GM23338 (cell line): ENCODE measurements at regions not wholly inside any gene's neighbourhood (a gene's known extent, or its start where the extent isn't known, plus 50 kb on each side); places are given as distances from the start of the nearest gene placed in this dataset.
"Not testable (repeated sequence)": the region's sequence is repeated elsewhere in the genome, so short reads cannot be mapped to it uniquely, and the experiment has no call there.

ENCODE experiments used
- CTCF ChIP-seq, 2 experiments: fragments of 200-600 bp in 1 of 2; sonication (generic) in 1 of 2; conservative IDR thresholded peaks; 2 replicates each; pipeline versions ENCODE4 v1.5.1 to v1.6.1; 2016 to 2017; ENCODE audit warnings: antibody characterized with exemption in 2 of 2, low read depth in 2 of 2, mild to moderate bottlenecking in 2 of 2, moderate library complexity in 1 of 2
- EZH2 ChIP-seq: fragments of 200-600 bp; sonication (generic); IDR thresholded peaks from one replicate; pipeline ENCODE4 v1.8.0; 2017; ENCODE audit warnings: antibody characterized with exemption, mild to moderate bottlenecking, low read depth; ENCODE audit not compliant: unreplicated experiment
- EZH2phosphoT487 ChIP-seq: fragments of 200-600 bp; sonication (generic); IDR thresholded peaks from one replicate; pipeline ENCODE4 v1.8.1; 2018; ENCODE audit warnings: antibody characterized with exemption; ENCODE audit not compliant: unreplicated experiment
- NANOG ChIP-seq: IDR thresholded peaks from 2 replicates; pipeline ENCODE4 v1.6.1; 2016; ENCODE audit warnings: antibody characterized with exemption, borderline replicate concordance
- POLR2AphosphoS5 ChIP-seq: IDR thresholded peaks from 2 replicates; pipeline ENCODE4 v1.6.1; 2016; ENCODE audit warnings: antibody characterized with exemption, low read depth
- REST ChIP-seq: IDR thresholded peaks from one replicate; pipeline ENCODE4 v1.6.1; 2018; ENCODE audit warnings: antibody characterized with exemption; ENCODE audit not compliant: unreplicated experiment
- ZNF114 ChIP-seq: fragments of 250-450 bp; sonication (Bioruptor Pico); IDR thresholded peaks from 2 replicates; pipeline ENCODE4 v1.5.0; 2020; ENCODE audit warnings: mild to moderate bottlenecking, moderate library complexity

DNA sequence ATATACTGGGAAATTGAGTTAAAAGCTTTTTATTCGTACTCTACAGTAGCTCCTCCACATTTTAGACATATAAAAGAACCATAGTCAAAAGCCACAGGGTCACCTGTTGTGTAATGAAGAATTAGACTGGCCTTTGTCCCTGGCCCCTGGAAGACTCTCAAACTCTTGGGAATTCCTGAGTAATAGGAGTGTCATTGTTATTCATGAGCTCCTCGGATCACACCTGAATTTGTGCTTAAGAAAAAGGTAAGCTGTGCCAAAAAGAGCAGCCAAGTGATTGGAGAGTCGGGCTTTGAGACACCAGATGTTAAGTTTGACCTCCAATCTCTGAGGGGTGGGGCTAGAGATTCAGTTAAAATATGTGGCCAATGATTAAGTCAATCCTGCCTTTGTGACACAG lies 405.8 kb upstream of the ANKRD20A1 start:
- TF ChIP-seq REST; POLR2AphosphoS5; CTCF (conservative IDR thresholded peaks at IDR 0.05; ENCODE audit: low read depth in 2 of 2); EZH2; ZNF114 (CRISPR knock-in tag); EZH2phosphoT487; NANOG: not testable (repeated sequence)
